Left ventricle myocardium inferior (tissue), 1 donor: ENCODE measurements at regions not wholly inside any gene's neighbourhood (a gene's known extent, or its start where the extent isn't known, plus 50 kb on each side); places are given as distances from the start of the nearest gene placed in this dataset.

Source experiments
- DNase-seq: peaks from one replicate; pipeline ENCODE4 v3.0.0-alpha.2; 2020
- H3K27ac ChIP-seq: fragments of 200-600 bp; replicated peaks from 2 replicates; pipeline ENCODE4 v1.8.0; 2021
- H3K27me3 ChIP-seq: fragments of 200-600 bp; 2 replicates; pipeline ENCODE4 v1.8.0; 2021; ENCODE audit warnings: low read depth
- H3K36me3 ChIP-seq: fragments of 200-600 bp; 2 replicates; pipeline ENCODE4 v1.8.0; 2021
- H3K4me1 ChIP-seq: fragments of 200-600 bp; 2 replicates; pipeline ENCODE4 v1.8.0; 2021
- H3K4me3 ChIP-seq: fragments of 200-600 bp; 2 replicates; pipeline ENCODE4 v1.8.0; 2021; ENCODE audit warnings: mild to moderate bottlenecking, moderate library complexity
- H3K9me3 ChIP-seq: fragments of 200-600 bp; replicated peaks from 2 replicates; pipeline ENCODE4 v1.8.0; 2021
- intact Hi-C: fragments of 100-400 bp; cut with micrococcal nuclease; formaldehyde crosslinking; loops from one replicate; pipeline ENCODE4 v1.11.0; 2022
- TF ChIP-seq, protein P1 (sequence below): fragments of 200-600 bp; IDR thresholded peaks from 2 replicates; pipeline ENCODE4 v1.8.0; 2021; ENCODE audit warnings: antibody characterized with exemption, mild to moderate bottlenecking, borderline replicate concordance
- donor health status: DM: no; HTN: yes; CAD: no; lungs with severe emphysema.

DNA sequence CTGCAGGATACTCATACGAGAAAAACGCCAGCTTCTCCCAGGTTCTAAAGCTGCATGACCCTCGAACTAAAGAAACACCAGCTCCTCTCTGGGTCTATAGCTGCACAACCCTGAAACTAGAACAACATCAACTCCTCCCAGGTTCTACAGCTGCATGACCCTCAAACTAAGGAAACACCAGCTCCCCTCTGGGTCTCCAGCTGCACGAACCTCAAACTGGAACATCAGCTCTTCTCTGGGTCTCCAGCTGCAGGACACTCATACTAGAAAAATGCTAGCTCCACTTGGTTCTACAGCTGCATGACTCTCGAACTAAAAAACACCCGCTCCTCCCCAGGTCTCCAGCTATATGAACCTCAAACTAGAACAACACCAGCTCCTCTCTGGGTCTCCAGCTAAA lies 811.1 kb downstream of the CDH9 start:
- no peaks in the 10 kb centered on the region for H3K4me1 ChIP-seq
- H3K4me3 ChIP-seq = no peak overlapping the region
- DNase-seq = no peak
- H3K9me3 ChIP-seq = peaks cover 3% of the 10 kb centered on the region
- H3K27me3 ChIP-seq = no peaks in the 10 kb centered on the region
- intact Hi-C loops = no loop called here
- no peaks in the 10 kb centered on the region for H3K36me3 ChIP-seq
- TF ChIP-seq, protein P1, sequence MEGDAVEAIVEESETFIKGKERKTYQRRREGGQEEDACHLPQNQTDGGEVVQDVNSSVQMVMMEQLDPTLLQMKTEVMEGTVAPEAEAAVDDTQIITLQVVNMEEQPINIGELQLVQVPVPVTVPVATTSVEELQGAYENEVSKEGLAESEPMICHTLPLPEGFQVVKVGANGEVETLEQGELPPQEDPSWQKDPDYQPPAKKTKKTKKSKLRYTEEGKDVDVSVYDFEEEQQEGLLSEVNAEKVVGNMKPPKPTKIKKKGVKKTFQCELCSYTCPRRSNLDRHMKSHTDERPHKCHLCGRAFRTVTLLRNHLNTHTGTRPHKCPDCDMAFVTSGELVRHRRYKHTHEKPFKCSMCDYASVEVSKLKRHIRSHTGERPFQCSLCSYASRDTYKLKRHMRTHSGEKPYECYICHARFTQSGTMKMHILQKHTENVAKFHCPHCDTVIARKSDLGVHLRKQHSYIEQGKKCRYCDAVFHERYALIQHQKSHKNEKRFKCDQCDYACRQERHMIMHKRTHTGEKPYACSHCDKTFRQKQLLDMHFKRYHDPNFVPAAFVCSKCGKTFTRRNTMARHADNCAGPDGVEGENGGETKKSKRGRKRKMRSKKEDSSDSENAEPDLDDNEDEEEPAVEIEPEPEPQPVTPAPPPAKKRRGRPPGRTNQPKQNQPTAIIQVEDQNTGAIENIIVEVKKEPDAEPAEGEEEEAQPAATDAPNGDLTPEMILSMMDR = no peak
- no peak overlapping the region for H3K27ac ChIP-seq

DNA sequence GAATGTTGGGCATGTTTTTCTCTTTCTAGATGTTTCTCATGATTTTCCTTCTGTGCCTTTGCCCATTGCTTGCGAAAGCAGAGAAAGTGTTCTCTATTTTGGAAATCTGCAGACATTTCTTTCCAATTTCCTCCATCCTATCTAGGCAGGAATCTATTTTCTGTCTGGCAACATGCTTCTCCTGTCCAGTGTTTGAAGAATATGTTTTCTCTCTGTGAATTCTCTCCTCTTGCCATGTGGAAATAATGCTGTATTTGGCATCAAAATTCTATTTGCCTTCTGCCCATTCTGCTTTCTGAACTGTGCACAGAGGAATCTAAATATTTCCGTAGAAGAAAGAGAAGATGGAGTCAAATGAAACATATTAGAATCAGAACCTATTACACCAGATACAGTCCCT lies 833.3 kb downstream of the CDH9 start:
- Histone ChIP-seq H3K4me3 (no peak overlapping the region), H3K9me3 (peaks cover 10% of the 10 kb centered on the region), H3K27ac (no peak overlapping the region), H3K27me3 (no peaks in the 10 kb centered on the region), H3K36me3 (no peaks in the 10 kb centered on the region), H3K4me1 (no peaks in the 10 kb centered on the region)
- intact Hi-C loops = no loop called here
- no peak for DNase-seq
- TF ChIP-seq, protein P1 = no peak

DNA sequence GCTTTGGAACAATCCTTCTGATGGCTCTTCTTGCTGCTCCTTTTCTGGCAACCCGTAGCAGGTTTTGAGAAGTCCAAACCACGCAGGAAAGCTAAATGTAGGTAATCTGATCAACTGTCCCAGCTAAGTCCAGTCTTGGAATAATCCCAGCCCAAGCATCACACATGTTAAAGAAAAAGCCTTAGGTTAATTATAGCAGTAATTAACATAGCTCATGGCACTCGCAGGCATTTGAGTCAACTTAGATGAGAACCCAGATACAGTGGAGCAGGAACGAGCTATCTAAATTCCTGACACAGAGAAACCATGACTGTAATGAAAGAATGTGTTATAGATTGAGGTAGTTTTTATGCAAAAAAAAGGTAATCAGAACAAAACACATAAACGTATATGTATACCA lies 844.8 kb downstream of the CDH9 start:
- no peak for DNase-seq
- no peak overlapping the region for H3K27ac ChIP-seq
- no peaks in the 10 kb centered on the region for H3K9me3 ChIP-seq
- no peaks in the 10 kb centered on the region for H3K36me3 ChIP-seq
- no peak overlapping the region for H3K4me3 ChIP-seq
- H3K4me1 ChIP-seq = no peaks in the 10 kb centered on the region
- TF ChIP-seq, protein P1 = no peak
- intact Hi-C loops = no loop called here
- H3K27me3 ChIP-seq = no peaks in the 10 kb centered on the region

DNA sequence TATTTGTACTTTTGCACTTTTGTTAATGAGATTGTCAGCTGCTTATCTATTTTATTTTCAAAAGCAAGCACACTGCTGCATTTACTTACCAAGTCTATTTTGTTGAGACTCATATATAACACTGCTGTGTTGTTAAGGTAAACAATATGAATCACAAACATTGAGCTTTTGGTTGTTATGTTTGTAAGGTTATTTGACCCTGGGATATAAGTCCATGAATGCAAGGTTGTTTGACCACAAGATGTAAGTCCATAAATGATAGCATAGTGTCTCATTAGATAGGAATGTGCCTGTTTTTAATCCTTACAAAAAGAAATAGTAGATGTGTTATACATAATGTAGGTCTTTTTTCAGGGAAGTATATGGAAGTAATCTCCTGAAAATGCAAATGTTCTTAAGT lies 845.9 kb downstream of the CDH9 start:
- DNase-seq = no peak
- Histone ChIP-seq H3K9me3 (no peaks in the 10 kb centered on the region), H3K27me3 (no peaks in the 10 kb centered on the region), H3K4me1 (no peaks in the 10 kb centered on the region), H3K27ac (no peak overlapping the region), H3K4me3 (no peak overlapping the region), H3K36me3 (no peaks in the 10 kb centered on the region)
- intact Hi-C loops = no loop called here
- TF ChIP-seq, protein P1 = no peak

DNA sequence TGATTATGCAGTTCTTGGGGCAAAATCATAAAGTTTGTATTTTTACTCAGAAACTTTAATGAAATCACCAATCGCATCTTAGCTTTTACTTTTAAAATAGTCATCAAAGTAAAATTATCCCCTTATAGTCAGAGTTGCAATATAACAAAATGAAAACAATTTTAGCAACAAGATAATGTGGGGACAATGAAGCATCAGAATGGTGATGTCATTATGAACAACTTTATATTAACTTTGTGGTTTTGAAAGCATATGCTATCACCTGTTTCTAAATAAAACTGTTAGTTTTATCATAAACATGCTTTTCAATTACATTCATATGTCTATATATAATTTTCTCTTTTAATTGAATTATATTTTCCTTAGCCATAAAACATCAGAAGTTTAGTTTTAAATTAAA lies 856.8 kb downstream of the CDH9 start:
- H3K27me3 ChIP-seq = no peaks in the 10 kb centered on the region
- TF ChIP-seq, protein P1 = no peak
- no peak overlapping the region for H3K27ac ChIP-seq
- H3K4me3 ChIP-seq = no peak overlapping the region
- no peaks in the 10 kb centered on the region for H3K9me3 ChIP-seq
- no peaks in the 10 kb centered on the region for H3K4me1 ChIP-seq
- H3K36me3 ChIP-seq = no peaks in the 10 kb centered on the region
- intact Hi-C loops = no loop called here
- DNase-seq = no peak
